ENCODE measurements at regions not wholly inside any gene's neighbourhood (a gene's known extent, or its start where the extent isn't known, plus 50 kb on each side); places are given as distances from the start of the nearest gene placed in this dataset.

- no peak overlapping the region for H3K27ac ChIP-seq (replicated peaks)
- no peaks in the 10 kb centered on the region for H3K27me3 ChIP-seq (ENCODE audit: insufficient read depth, poor library complexity, severe bottlenecking)
- DNase-seq (ENCODE audit: low read depth in 1 of 2, low spot score in 1 of 2): no peak
- TF ChIP-seq POLR2AphosphoS5 (IDR thresholded peaks at IDR 0.05; ENCODE audit: low read depth) (no peak), GABPA (IDR thresholded peaks at IDR 0.05; ENCODE audit: low read depth) (no peak), SPI1 (IDR thresholded peaks at IDR 0.05; ENCODE audit: borderline replicate concordance, low read depth) (no peak)
- TF ChIP-seq, protein P1, sequence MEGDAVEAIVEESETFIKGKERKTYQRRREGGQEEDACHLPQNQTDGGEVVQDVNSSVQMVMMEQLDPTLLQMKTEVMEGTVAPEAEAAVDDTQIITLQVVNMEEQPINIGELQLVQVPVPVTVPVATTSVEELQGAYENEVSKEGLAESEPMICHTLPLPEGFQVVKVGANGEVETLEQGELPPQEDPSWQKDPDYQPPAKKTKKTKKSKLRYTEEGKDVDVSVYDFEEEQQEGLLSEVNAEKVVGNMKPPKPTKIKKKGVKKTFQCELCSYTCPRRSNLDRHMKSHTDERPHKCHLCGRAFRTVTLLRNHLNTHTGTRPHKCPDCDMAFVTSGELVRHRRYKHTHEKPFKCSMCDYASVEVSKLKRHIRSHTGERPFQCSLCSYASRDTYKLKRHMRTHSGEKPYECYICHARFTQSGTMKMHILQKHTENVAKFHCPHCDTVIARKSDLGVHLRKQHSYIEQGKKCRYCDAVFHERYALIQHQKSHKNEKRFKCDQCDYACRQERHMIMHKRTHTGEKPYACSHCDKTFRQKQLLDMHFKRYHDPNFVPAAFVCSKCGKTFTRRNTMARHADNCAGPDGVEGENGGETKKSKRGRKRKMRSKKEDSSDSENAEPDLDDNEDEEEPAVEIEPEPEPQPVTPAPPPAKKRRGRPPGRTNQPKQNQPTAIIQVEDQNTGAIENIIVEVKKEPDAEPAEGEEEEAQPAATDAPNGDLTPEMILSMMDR (IDR thresholded peaks at IDR 0.05; ENCODE audit: insufficient read depth, low read length): no peak
- H3K4me3 ChIP-seq (replicated peaks; ENCODE audit: insufficient read depth, low read length): no peak overlapping the region
Observed at GRCh38 chr3:34183114-34183513, 384.7 kb downstream of the PDCD6IP start.

DNA sequence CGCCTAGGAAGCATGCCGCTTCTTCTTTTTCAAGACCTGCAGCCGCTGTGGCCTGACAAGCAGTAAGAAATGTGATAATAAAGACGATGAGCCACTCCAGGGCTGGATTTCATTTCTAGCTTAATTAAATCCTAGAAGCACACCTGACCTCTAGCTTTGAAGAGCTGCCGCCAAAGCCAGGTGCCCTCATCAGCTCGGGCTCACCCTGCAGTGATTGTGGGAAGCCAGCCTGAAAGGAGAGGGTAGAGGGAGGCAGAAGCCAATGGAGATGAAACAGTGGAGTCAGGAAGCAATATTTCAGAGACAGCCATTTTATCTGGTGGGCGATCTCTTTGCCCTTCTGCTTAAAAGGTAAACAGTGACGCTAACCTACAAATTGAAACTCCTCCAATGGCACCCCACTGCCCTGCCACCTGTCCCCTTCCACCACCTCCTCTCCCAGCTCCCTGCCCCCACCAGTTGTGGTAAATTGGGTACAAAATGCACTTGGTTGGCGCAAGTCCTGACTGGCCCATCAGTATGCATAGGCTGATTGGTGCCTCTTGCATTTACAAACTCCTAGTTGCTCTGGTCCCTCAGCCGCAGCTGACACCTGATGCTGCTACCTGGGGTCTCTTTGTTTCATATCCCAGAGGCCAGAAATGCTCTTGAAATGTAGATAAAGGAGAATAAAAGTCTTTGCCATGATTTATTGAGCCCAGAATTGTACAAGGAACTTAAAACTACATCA is 385.3 kb downstream of the PDCD6IP start:
- no peak for TF ChIP-seq GABPA (IDR thresholded peaks at IDR 0.05; ENCODE audit: low read depth)
- TF ChIP-seq, protein P2, sequence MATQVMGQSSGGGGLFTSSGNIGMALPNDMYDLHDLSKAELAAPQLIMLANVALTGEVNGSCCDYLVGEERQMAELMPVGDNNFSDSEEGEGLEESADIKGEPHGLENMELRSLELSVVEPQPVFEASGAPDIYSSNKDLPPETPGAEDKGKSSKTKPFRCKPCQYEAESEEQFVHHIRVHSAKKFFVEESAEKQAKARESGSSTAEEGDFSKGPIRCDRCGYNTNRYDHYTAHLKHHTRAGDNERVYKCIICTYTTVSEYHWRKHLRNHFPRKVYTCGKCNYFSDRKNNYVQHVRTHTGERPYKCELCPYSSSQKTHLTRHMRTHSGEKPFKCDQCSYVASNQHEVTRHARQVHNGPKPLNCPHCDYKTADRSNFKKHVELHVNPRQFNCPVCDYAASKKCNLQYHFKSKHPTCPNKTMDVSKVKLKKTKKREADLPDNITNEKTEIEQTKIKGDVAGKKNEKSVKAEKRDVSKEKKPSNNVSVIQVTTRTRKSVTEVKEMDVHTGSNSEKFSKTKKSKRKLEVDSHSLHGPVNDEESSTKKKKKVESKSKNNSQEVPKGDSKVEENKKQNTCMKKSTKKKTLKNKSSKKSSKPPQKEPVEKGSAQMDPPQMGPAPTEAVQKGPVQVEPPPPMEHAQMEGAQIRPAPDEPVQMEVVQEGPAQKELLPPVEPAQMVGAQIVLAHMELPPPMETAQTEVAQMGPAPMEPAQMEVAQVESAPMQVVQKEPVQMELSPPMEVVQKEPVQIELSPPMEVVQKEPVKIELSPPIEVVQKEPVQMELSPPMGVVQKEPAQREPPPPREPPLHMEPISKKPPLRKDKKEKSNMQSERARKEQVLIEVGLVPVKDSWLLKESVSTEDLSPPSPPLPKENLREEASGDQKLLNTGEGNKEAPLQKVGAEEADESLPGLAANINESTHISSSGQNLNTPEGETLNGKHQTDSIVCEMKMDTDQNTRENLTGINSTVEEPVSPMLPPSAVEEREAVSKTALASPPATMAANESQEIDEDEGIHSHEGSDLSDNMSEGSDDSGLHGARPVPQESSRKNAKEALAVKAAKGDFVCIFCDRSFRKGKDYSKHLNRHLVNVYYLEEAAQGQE (IDR thresholded peaks at IDR 0.05; ENCODE audit: insufficient replicate concordance, low read depth): no peak
- TF ChIP-seq, protein P1 (IDR thresholded peaks at IDR 0.05; ENCODE audit: insufficient read depth, low read length): no peak
- no peak for TF ChIP-seq POLR2AphosphoS5 (IDR thresholded peaks at IDR 0.05; ENCODE audit: low read depth)
- no peak for TF ChIP-seq SPI1 (IDR thresholded peaks at IDR 0.05; ENCODE audit: borderline replicate concordance, low read depth)
- no peak for DNase-seq (ENCODE audit: low read depth in 1 of 2, low spot score in 1 of 2)
- Histone ChIP-seq H3K27ac (replicated peaks) (no peak overlapping the region), H3K27me3 (ENCODE audit: insufficient read depth, poor library complexity, severe bottlenecking) (no peaks in the 10 kb centered on the region), H3K4me3 (replicated peaks; ENCODE audit: insufficient read depth, low read length) (no peak overlapping the region)

GRCh38 chr3:34185301-34185700 is 386.9 kb downstream of the PDCD6IP start:
- Histone ChIP-seq H3K27me3 (ENCODE audit: insufficient read depth, poor library complexity, severe bottlenecking) (no peaks in the 10 kb centered on the region), H3K4me3 (replicated peaks; ENCODE audit: insufficient read depth, low read length) (no peak overlapping the region), H3K27ac (replicated peaks) (no peak overlapping the region)
- DNase-seq (ENCODE audit: low read depth in 1 of 2, low spot score in 1 of 2): no peak
- TF ChIP-seq SPI1 (IDR thresholded peaks at IDR 0.05; ENCODE audit: borderline replicate concordance, low read depth) (no peak), GABPA (IDR thresholded peaks at IDR 0.05; ENCODE audit: low read depth) (no peak), POLR2AphosphoS5 (IDR thresholded peaks at IDR 0.05; ENCODE audit: low read depth) (no peak)
- TF ChIP-seq, protein P2 (IDR thresholded peaks at IDR 0.05; ENCODE audit: insufficient replicate concordance, low read depth): no peak
- TF ChIP-seq, protein P1 (IDR thresholded peaks at IDR 0.05; ENCODE audit: insufficient read depth, low read length): no peak

Data from HL-60 (cell line).